PC-9 (cell line): ENCODE measurements at regions not wholly inside any gene's neighbourhood (a gene's known extent, or its start where the extent isn't known, plus 50 kb on each side); places are given as distances from the start of the nearest gene placed in this dataset.

ENCODE experiments used
- BruUV-seq: library from RNA; stranded (reverse); fragments of 400-500 nt; replicated peaks from 2 replicates; lab custom pipeline; 2021; lab: Mats Ljungman, UMichigan
- CTCF ChIA-PET: fragments of 300-600 bp; sonication (Branson Sonifier 250); formaldehyde crosslinking; loops from one replicate; lab custom pipeline; 2022; ENCODE audit warnings: antibody characterized with exemption; lab: Charles Lee
- POLR2A ChIA-PET: fragments of 300-600 bp; sonication (Branson Sonifier 250); formaldehyde crosslinking; loops from one replicate; lab custom pipeline; 2022; ENCODE audit warnings: antibody characterized with exemption; ENCODE audit not compliant: unreplicated experiment; lab: Charles Lee
- DNase-seq, 2 experiments: peaks; one replicate each; pipeline versions ENCODE4 v3.0.0 to v3.0.0-alpha.2; 2015 to 2022; ENCODE audit warnings: mixed read lengths in 1 of 2
- H2AFZ ChIP-seq: fragments of 200-600 bp; sonication (generic); 2 replicates; pipeline ENCODE4 v1.8.1; 2017; ENCODE audit warnings: antibody characterized with exemption
- H3F3A ChIP-seq: fragments of 200-600 bp; sonication (generic); 2 replicates; pipeline ENCODE4 v1.8.1; 2017; ENCODE audit warnings: antibody characterized with exemption, mild to moderate bottlenecking, low read depth; ENCODE audit not compliant: insufficient read depth
- H3K27ac ChIP-seq: fragments of 200-600 bp; sonication (generic); 2 replicates; pipeline ENCODE4 v1.6.1; 2016; ENCODE audit warnings: mixed run types
- H3K27me3 ChIP-seq: fragments of 200-600 bp; sonication (generic); 2 replicates; pipeline ENCODE4 v1.6.1; 2016; ENCODE audit warnings: low read depth, mixed run types; ENCODE audit not compliant: insufficient read depth
- H3K36me3 ChIP-seq: fragments of 200-600 bp; sonication (generic); 2 replicates; pipeline ENCODE4 v1.6.1; 2016; ENCODE audit warnings: low read depth, mixed run types
- H3K4me1 ChIP-seq: fragments of 200-600 bp; sonication (generic); replicated peaks from 2 replicates; pipeline ENCODE4 v1.6.1; 2016; ENCODE audit warnings: mixed run types; ENCODE audit not compliant: insufficient read depth
- H3K4me2 ChIP-seq: fragments of 200-600 bp; sonication (generic); 2 replicates; pipeline ENCODE4 v1.6.1; 2017; ENCODE audit warnings: mixed run types
- H3K4me3 ChIP-seq: fragments of 200-600 bp; sonication (generic); 2 replicates; pipeline ENCODE4 v1.6.1; 2016; ENCODE audit warnings: mixed run types
- H3K79me2 ChIP-seq: fragments of 200-600 bp; sonication (generic); 2 replicates; pipeline ENCODE4 v1.6.1; 2017; ENCODE audit warnings: low read depth, mixed run types
- H3K9me2 ChIP-seq: fragments of 200-600 bp; sonication (generic); 2 replicates; pipeline ENCODE4 v1.8.1; 2017; ENCODE audit warnings: mild to moderate bottlenecking; ENCODE audit not compliant: insufficient read depth
- H3K9me3 ChIP-seq: fragments of 200-600 bp; sonication (generic); 2 replicates; pipeline ENCODE4 v1.8.1; 2016; ENCODE audit warnings: low read depth; ENCODE audit not compliant: insufficient read depth
- H4K20me1 ChIP-seq: fragments of 200-600 bp; sonication (generic); 2 replicates; pipeline ENCODE4 v1.8.1; 2017; ENCODE audit not compliant: insufficient read depth
- CTCF ChIP-seq: fragments of 200-600 bp; sonication (generic); conservative IDR thresholded peaks from 2 replicates; pipeline ENCODE4 v1.6.1; 2017; ENCODE audit warnings: mixed run types, antibody characterized with exemption, mild to moderate bottlenecking, moderate library complexity
- EZH2 ChIP-seq: fragments of 200-600 bp; sonication (generic); IDR thresholded peaks from 2 replicates; pipeline ENCODE4 v1.8.0; 2017; ENCODE audit warnings: antibody characterized with exemption, low read depth
- intact Hi-C: fragments of 100-400 bp; cut with micrococcal nuclease; formaldehyde crosslinking; loops from one replicate; pipeline ENCODE4 v1.10.0; 2022; ENCODE audit not compliant: unreplicated experiment

DNA sequence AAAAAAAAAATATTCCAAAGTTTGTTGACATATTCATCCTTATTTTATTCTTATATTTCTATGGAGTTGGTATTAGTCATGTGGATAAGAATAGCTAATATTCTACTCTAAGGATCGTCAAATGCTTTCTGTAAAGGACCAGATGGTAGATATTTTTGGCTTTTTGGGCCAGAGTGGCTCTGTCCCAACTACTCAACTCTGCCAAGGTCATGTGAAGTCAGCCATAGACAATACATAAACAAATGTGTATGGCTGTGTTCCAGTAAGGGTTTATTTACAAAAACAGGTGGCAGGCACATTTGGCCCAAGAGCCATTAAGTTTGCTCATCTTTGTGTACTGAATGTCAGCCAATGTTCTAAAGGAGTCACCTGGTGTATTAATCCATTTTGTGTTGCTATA lies 131.8 kb downstream of the TBX5 start:
- CTCF ChIA-PET = no interaction called here
- H3K4me1 ChIP-seq = no peaks in the 10 kb centered on the region
- H3K27ac ChIP-seq = no peak overlapping the region
- TF ChIP-seq EZH2 (no peak), CTCF (no peak)
- H3K79me2 ChIP-seq = no peaks in the 10 kb centered on the region
- BruUV-seq = no TSS peak
- H3K4me2 ChIP-seq = no peak overlapping the region
- no peaks in the 10 kb centered on the region for H3K36me3 ChIP-seq
- no peak overlapping the region for H2AFZ ChIP-seq
- no peak for DNase-seq
- H4K20me1 ChIP-seq = no peaks in the 10 kb centered on the region
- no peaks in the 10 kb centered on the region for H3K9me3 ChIP-seq
- no peak overlapping the region for H3K4me3 ChIP-seq
- H3F3A ChIP-seq = no peaks in the 10 kb centered on the region
- H3K9me2 ChIP-seq = no peaks in the 10 kb centered on the region
- peaks cover 20% of the 10 kb centered on the region for H3K27me3 ChIP-seq
- POLR2A ChIA-PET = no interaction called here
- intact Hi-C loops = no loop called here

DNA sequence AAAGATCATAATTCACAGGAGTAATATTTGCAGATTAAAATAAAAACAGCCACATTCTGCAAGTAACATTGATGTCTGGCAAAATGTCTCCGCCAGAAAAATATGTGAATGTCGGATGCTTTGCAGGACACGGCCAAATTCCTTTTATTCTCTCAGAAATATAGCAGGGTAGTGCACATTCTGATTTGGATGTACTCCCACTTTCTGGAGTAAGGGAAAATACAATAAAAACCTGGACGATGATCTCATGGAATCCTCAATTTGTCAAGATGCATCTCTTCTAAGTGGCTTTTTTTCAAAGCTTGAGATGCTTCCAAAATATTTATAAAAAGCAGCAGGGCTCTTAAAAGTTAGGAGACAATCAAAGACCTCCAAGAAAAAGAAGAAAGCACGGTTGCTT lies 133.3 kb downstream of the TBX5 start:
- Histone ChIP-seq H3K27me3 (peaks cover 20% of the 10 kb centered on the region), H3F3A (no peaks in the 10 kb centered on the region), H3K4me3 (no peak overlapping the region), H3K36me3 (no peaks in the 10 kb centered on the region), H3K9me3 (no peaks in the 10 kb centered on the region), H3K4me2 (no peak overlapping the region), H3K79me2 (no peaks in the 10 kb centered on the region), H3K4me1 (no peaks in the 10 kb centered on the region), H2AFZ (no peak overlapping the region), H4K20me1 (no peaks in the 10 kb centered on the region), H3K27ac (no peak overlapping the region), H3K9me2 (no peaks in the 10 kb centered on the region)
- ChIA-PET POLR2A (no interaction called here), CTCF (no interaction called here)
- BruUV-seq = no TSS peak
- no peak for DNase-seq
- intact Hi-C loops = no loop called here
- TF ChIP-seq CTCF = no peak
- TF ChIP-seq EZH2 = no peak

- BruUV-seq = no TSS peak
Observed at GRCh38 chr12:114272071-114272470, 133.9 kb downstream of the TBX5 start.

More at GRCh38 chr12:114272071-114272470, 133.9 kb downstream of the TBX5 start:
- H3K4me2 ChIP-seq = no peak overlapping the region
- intact Hi-C loops = no loop called here
- no peaks in the 10 kb centered on the region for H3K9me2 ChIP-seq
- no peaks in the 10 kb centered on the region for H3F3A ChIP-seq
- no peak overlapping the region for H2AFZ ChIP-seq
- TF ChIP-seq EZH2 (no peak), CTCF (no peak)
- ChIA-PET POLR2A (no interaction called here), CTCF (no interaction called here)
- H3K4me1 ChIP-seq = no peaks in the 10 kb centered on the region
- no peak overlapping the region for H3K4me3 ChIP-seq
- DNase-seq = no peak
- H3K36me3 ChIP-seq = no peaks in the 10 kb centered on the region
- H3K27me3 ChIP-seq = peaks cover 20% of the 10 kb centered on the region
- no peaks in the 10 kb centered on the region for H3K79me2 ChIP-seq
- H3K27ac ChIP-seq = no peak overlapping the region
- no peaks in the 10 kb centered on the region for H3K9me3 ChIP-seq
- H4K20me1 ChIP-seq = no peaks in the 10 kb centered on the region
